ENCODE measurements at regions not wholly inside any gene's neighbourhood (a gene's known extent, or its start where the extent isn't known, plus 50 kb on each side); places are given as distances from the start of the nearest gene placed in this dataset.

DNA sequence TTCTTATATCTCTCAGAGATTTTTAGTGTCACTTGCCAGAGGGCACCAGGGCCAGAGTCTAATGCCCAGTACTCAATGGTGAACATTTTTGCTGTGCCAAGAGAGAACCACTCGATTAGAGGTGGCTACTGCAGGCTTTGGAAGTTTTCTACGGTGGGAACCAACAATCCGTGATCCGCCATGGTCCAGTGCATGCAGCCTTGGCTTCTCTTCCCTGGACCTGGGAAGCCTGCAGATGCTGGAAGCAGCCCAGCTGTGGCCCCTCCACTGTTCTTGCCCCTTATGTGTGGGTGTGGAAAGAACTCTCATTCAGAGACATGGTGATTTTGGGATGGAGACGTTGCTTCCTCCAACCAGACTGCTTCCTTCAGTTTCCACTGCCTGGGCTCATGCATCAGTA lies 224.2 kb downstream of the TSHZ3 start:
- no peak for DNase-seq (ENCODE audit: low read depth)
- no peak overlapping the region for H3K4me3 ChIP-seq (ENCODE audit: low read length)
- TF ChIP-seq, protein P1, sequence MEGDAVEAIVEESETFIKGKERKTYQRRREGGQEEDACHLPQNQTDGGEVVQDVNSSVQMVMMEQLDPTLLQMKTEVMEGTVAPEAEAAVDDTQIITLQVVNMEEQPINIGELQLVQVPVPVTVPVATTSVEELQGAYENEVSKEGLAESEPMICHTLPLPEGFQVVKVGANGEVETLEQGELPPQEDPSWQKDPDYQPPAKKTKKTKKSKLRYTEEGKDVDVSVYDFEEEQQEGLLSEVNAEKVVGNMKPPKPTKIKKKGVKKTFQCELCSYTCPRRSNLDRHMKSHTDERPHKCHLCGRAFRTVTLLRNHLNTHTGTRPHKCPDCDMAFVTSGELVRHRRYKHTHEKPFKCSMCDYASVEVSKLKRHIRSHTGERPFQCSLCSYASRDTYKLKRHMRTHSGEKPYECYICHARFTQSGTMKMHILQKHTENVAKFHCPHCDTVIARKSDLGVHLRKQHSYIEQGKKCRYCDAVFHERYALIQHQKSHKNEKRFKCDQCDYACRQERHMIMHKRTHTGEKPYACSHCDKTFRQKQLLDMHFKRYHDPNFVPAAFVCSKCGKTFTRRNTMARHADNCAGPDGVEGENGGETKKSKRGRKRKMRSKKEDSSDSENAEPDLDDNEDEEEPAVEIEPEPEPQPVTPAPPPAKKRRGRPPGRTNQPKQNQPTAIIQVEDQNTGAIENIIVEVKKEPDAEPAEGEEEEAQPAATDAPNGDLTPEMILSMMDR (conservative IDR thresholded peaks at IDR 0.05; ENCODE audit: low read depth, low read length) = no peak

DNA sequence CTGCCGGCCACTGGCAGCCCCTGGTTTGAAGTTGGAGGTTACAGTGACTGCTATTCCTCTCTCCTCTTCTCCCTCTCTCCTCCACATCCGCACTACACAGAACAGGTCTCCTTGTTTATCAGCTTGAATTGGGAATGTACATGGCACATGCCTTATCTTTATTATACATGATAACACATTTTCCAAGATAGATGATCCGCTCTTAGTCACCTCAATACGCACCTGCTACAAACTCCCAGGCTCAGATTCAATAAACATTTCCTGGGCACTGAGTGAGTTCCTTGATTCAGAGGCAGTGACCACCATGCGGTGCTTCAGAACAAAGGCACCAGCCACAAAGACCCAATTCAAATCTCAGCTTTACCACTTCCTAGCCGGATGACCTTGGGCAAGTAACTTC lies 227.7 kb downstream of the TSHZ3 start:
- no peak overlapping the region for H3K4me3 ChIP-seq (ENCODE audit: low read length)
- TF ChIP-seq, protein P1 (conservative IDR thresholded peaks at IDR 0.05; ENCODE audit: low read depth, low read length) = no peak
- no peak for DNase-seq (ENCODE audit: low read depth)

DNA sequence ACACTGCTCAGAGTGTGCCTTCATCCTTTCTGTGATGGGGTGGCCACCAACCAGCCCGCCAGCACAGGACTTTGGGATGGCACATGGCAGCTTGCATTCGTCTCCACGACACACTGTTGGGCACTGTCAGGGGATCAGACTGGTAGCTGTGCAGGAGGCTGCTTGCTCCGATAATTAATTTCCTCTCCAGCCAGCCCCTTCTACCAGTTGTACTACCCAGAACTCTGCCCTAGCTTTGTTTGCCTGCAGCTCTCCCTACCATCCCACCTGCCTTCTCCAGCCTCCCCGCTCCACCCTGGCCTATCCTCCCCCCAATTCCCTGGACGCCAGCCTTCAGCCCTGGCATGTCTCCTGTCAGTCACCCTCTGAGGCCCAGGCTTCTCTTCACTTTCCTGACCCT lies 228.3 kb downstream of the TSHZ3 start:
- no peak for DNase-seq (ENCODE audit: low read depth)
- TF ChIP-seq, protein P1 (conservative IDR thresholded peaks at IDR 0.05; ENCODE audit: low read depth, low read length) = no peak
- H3K4me3 ChIP-seq (ENCODE audit: low read length) = no peak overlapping the region

DNA sequence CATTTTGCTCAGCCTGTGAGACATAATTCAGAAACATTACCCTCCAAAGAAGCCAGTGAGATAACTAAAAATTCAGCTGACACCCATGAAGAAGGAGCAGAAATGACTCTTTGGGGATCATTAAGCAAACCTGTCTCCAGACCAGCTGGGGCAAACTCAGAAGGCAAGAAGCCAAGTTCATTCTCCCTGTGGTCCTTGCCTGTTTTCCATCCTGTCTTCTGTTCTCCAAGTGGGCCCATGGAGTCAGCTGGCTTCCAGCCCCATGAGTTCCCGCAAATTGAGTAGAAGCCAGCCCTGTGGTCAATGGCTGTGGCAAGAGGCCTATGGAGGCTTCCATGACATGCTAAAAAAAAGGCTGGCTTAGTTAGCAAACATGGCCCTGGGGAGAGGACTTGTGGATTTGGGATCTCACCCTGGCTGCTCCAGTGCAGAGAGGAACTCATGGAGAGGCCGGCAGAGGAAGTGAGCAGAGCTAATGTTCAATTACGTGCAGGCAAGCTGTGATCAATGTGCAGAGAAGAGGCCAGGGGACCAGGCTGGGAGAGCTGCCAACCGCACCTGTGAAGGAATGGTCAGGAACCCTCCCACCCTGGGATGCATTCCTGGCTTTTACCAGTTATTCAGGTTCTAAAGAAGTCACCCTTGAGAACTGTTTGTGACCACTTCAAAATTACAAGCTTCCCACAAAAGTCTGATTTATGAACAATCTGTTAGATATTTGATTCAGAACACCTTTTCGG lies 229.1 kb downstream of the TSHZ3 start:
- DNase-seq (ENCODE audit: low read depth) = no peak

DNA sequence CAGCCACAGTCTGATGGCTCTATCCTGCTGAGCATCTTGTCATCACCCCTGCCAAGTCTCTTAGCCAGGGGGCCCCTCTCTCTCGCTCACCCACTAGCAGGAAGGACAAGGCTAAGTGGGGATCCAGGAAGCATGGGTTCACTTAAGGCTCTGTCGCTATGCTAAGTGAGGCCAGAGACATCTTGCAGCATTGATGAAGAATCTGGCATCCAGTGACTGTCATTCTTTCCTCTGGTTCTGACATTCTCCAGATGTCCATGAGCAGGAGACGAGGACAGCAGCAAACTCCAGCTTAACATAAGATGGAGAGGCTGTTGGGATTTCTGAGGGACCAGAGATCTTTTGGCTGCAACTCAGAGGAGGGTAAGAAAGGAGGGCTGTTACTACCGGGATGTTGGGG lies 230.2 kb downstream of the TSHZ3 start:
- no peak for DNase-seq (ENCODE audit: low read depth)
- TF ChIP-seq, protein P1 (conservative IDR thresholded peaks at IDR 0.05; ENCODE audit: low read depth, low read length) = no peak
- H3K4me3 ChIP-seq (ENCODE audit: low read length) = no peak overlapping the region

More for the DNA sequence above, 229.1 kb downstream of the TSHZ3 start:
- H3K4me3 ChIP-seq (ENCODE audit: low read length) = no peak overlapping the region
- TF ChIP-seq, protein P1 (conservative IDR thresholded peaks at IDR 0.05; ENCODE audit: low read depth, low read length) = no peak

DNA sequence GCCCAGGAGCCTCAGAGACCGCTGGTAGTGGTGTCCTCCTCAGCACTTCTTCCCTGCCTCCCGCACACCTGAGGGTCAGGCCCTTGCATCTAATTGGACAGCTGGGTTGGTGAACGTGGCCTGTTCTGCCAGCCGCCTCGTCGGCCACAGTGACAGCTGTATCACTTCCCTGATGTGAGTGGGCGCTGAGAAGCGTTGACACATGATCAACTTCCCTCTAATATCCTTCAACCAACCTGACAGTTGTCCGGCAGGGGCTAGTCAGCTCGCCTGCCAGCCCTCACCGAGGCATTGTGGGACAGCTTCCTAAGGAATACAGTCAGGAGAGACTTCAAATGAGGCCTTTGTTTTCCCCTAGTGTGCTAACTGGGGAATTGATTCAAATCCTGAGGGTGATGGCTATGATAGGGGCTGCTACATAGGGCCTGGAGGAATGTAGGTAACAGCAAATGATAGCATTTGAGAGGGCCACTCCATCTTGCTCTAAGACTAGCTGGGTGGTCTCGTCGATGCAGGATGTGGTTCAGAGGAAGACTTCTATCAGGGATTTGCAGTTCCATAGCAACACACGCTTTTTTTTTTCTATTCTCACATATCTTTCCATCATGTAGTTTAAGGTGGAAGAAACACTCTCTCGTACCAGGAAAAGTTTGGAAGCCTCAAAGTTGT lies 230.8 kb downstream of the TSHZ3 start:
- no peak overlapping the region for H3K4me3 ChIP-seq (ENCODE audit: low read length)
- no peak for DNase-seq (ENCODE audit: low read depth)
- TF ChIP-seq, protein P1 (conservative IDR thresholded peaks at IDR 0.05; ENCODE audit: low read depth, low read length) = no peak

DNA sequence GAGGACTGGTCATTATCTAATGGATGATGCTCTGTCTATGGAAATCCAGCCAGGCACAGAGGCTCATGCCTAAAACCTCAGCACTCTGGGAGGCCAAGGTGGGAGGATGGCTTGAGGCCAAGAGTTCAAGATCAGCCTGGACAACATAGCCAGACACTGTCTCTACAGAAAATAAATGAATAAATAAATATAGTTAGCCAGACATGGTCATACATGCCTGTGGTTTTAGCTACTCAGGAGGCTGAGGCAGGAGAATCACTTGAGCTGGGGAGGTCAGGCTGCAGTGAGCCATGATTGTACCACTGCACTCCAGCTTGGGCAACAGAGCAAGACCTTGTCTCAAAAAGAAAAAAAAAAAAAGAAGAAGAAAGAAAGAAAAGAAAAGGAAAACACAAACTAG lies 234.7 kb downstream of the TSHZ3 start:
- DNase-seq (ENCODE audit: low read depth) = no peak
- TF ChIP-seq, protein P1 (conservative IDR thresholded peaks at IDR 0.05; ENCODE audit: low read depth, low read length) = no peak
- H3K4me3 ChIP-seq (ENCODE audit: low read length) = no peak overlapping the region
